ENCODE measurements at regions not wholly inside any gene's neighbourhood (a gene's known extent, or its start where the extent isn't known, plus 50 kb on each side); places are given as distances from the start of the nearest gene placed in this dataset.

DNA sequence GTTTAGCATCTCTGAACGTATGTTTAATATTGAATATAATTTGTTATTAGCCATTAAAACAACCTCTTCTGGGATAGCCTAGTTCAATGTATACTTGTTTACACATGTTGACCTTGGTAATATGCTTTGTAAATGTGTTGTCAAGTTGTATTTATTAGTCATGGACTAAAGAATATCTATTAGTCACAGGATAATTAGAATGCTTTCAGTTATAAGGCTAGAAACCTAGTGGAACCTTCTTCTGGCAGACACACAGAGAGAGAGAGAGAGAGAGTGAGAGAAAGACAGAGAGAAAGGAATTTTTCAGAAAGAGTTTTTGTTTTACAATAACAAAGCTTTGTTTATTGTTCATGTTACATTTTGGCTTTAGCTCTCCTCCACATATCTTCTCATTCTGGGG, 181.1 kb upstream of the APP start:
- Histone ChIP-seq H3K36me3 (replicated peaks in 1 of 2; ENCODE audit: control insufficient read depth in 1 of 2, insufficient read depth in 2 of 2, low read length in 1 of 2) (no peaks in the 10 kb centered on the region), H3K4me2 (no peak overlapping the region), H3K4me3 (ENCODE audit: low read depth in 2 of 2, low read length in 1 of 2) (no peak overlapping the region), H3K27ac (ENCODE audit: low read depth in 2 of 2, low read length in 1 of 2) (no peak overlapping the region), H4K20me1 (ENCODE audit: insufficient read depth) (no peaks in the 10 kb centered on the region), H3K27me3 (ENCODE audit: insufficient read depth) (no peaks in the 10 kb centered on the region), H3K9ac (no peak overlapping the region), H3K79me2 (ENCODE audit: insufficient read depth) (no peaks in the 10 kb centered on the region), H3K9me3 (no peaks in the 10 kb centered on the region), H2AFZ (ENCODE audit: low read depth) (no peak overlapping the region), H3F3A (replicated peaks; ENCODE audit: insufficient read depth) (no peaks in the 10 kb centered on the region), H3K4me1 (ENCODE audit: control insufficient read depth in 1 of 2, insufficient read depth in 2 of 2, low read depth in 1 of 2, low read length in 1 of 2) (no peaks in the 10 kb centered on the region), H3K9me2 (no peaks in the 10 kb centered on the region)
- ChIA-PET POLR2A (no interaction called here), CTCF (no interaction called here)
- no peak for DNase-seq
- WGBS (ENCODE audit: low lambda C conversion rate): 0% methylated on average over 1 of the region's 1 CpG
- TF ChIP-seq MXI1 (IDR thresholded peaks at IDR 0.05; ENCODE audit: low read depth, low read length) (no peak), ELF1 (IDR thresholded peaks at IDR 0.05) (no peak), FOXJ3 (CRISPR knock-in tag; IDR thresholded peaks at IDR 0.05) (no peak)

DNA sequence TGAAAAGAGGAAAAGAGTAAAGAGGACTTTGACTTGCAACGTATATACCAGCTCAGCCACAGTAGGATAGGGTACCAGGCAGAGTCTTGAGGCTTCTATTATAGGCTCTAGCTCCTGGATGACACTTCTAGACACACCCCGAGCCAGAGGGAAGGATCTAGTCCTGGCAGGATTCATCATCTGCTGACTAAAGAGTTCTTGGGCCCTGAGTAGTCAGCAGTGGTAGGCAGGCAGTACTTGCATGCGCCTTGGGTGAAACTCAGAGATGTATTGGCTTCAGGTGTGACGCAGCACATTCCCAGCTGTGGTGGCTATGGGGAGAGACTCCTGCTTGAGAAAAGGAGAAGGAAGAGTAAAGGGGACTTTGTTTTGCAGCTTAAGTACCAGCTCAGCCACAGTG, 162.3 kb upstream of the APP start:
- Histone ChIP-seq H3K4me3 (ENCODE audit: low read depth in 2 of 2, low read length in 1 of 2) (no peak overlapping the region), H3K27ac (ENCODE audit: low read depth in 2 of 2, low read length in 1 of 2) (no peak overlapping the region), H3K36me3 (replicated peaks in 1 of 2; ENCODE audit: control insufficient read depth in 1 of 2, insufficient read depth in 2 of 2, low read length in 1 of 2) (no peaks in the 10 kb centered on the region), H3K9me3 (no peaks in the 10 kb centered on the region), H2AFZ (ENCODE audit: low read depth) (no peak overlapping the region), H3K4me2 (no peak overlapping the region), H3K27me3 (ENCODE audit: insufficient read depth) (no peaks in the 10 kb centered on the region), H3K9me2 (no peaks in the 10 kb centered on the region), H3F3A (replicated peaks; ENCODE audit: insufficient read depth) (no peaks in the 10 kb centered on the region), H3K79me2 (ENCODE audit: insufficient read depth) (no peaks in the 10 kb centered on the region), H3K4me1 (ENCODE audit: control insufficient read depth in 1 of 2, insufficient read depth in 2 of 2, low read depth in 1 of 2, low read length in 1 of 2) (no peaks in the 10 kb centered on the region), H4K20me1 (ENCODE audit: insufficient read depth) (no peaks in the 10 kb centered on the region), H3K9ac (no peak overlapping the region)
- no peak for DNase-seq
- TF ChIP-seq NFIC (IDR thresholded peaks at IDR 0.05; ENCODE audit: borderline replicate concordance): no peak
- no peak for TF ChIP-seq MEF2A (IDR thresholded peaks at IDR 0.05; ENCODE audit: borderline replicate concordance, low read depth)
- ChIA-PET POLR2A (no interaction called here), CTCF (interaction anchor here (1.0 kb wide), 1 partner anchor 290 kb away, joined by 3 read pairs; no protein-coding TSS in a partner anchor)
- WGBS (ENCODE audit: low lambda C conversion rate): 27% methylated on average over 4 of the region's 4 CpGs

DNA sequence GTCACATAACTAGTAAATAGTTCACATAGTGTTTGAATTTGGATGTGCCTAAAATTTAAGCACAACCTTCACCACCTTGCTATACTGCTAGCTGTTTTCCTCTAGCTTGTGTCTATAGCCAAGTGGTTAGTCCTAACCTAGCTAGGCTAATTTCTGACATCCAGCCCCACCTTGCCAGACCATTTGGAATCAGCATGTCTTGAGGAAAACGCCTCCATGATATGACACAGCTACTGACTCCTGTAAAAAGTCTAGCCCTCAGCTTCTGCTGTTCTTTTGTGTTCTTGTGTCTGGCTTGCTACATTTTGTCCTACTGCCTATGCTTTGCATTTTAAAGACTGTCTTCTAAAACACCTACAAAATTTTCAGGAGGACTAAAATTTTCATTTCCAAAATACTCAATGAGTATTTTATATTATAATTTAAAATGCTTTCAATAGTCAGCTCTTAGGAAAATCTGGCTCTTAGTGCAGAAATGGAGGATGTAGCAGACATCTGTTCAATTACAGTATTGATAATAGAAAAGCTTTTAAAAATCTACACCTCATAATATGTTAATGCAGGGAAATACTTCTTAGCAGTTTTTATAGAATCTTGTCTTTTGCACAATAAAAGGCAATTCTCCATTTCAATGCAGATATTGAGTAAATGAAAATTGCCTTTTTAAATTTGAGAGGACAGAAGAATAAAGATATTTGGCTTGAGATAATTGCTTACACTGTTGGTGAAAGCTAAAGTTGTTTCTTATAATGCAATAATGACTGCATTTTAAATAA, 160.8 kb upstream of the APP start:
- TF ChIP-seq RCOR1 (IDR thresholded peaks at IDR 0.05; ENCODE audit: low read length) (no peak), TCF12 (IDR thresholded peaks at IDR 0.05) (no peak), ELF1 (IDR thresholded peaks at IDR 0.05) (no peak), FOXM1 (IDR thresholded peaks at IDR 0.05; ENCODE audit: low read depth) (no peak)
- TF ChIP-seq, protein P1, sequence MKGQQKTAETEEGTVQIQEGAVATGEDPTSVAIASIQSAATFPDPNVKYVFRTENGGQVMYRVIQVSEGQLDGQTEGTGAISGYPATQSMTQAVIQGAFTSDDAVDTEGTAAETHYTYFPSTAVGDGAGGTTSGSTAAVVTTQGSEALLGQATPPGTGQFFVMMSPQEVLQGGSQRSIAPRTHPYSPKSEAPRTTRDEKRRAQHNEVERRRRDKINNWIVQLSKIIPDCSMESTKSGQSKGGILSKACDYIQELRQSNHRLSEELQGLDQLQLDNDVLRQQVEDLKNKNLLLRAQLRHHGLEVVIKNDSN (IDR thresholded peaks at IDR 0.05; ENCODE audit: borderline replicate concordance, low read depth): no peak
- H3K27me3 ChIP-seq (ENCODE audit: insufficient read depth): no peaks in the 10 kb centered on the region
- no peaks in the 10 kb centered on the region for H3F3A ChIP-seq (replicated peaks; ENCODE audit: insufficient read depth)
- no peaks in the 10 kb centered on the region for H3K9me3 ChIP-seq
- CTCF ChIA-PET: no interaction called here
- no peak overlapping the region for H3K4me2 ChIP-seq
- no peaks in the 10 kb centered on the region for H3K36me3 ChIP-seq (replicated peaks in 1 of 2; ENCODE audit: control insufficient read depth in 1 of 2, insufficient read depth in 2 of 2, low read length in 1 of 2)
- H3K79me2 ChIP-seq (ENCODE audit: insufficient read depth): no peaks in the 10 kb centered on the region
- H3K9ac ChIP-seq: no peak overlapping the region
- POLR2A ChIA-PET: no interaction called here
- DNase-seq: no peak
- no peak overlapping the region for H2AFZ ChIP-seq (ENCODE audit: low read depth)
- H4K20me1 ChIP-seq (ENCODE audit: insufficient read depth): no peaks in the 10 kb centered on the region
- no peak overlapping the region for H3K4me3 ChIP-seq (ENCODE audit: low read depth in 2 of 2, low read length in 1 of 2)
- H3K9me2 ChIP-seq: no peaks in the 10 kb centered on the region
- no peak overlapping the region for H3K27ac ChIP-seq (ENCODE audit: low read depth in 2 of 2, low read length in 1 of 2)
- WGBS (ENCODE audit: low lambda C conversion rate): 0% methylated on average over 1 of the region's 1 CpG
- H3K4me1 ChIP-seq (ENCODE audit: control insufficient read depth in 1 of 2, insufficient read depth in 2 of 2, low read depth in 1 of 2, low read length in 1 of 2): no peaks in the 10 kb centered on the region
